Dermis blood vessel endothelial cell (primary cell): ENCODE measurements at regions not wholly inside any gene's neighbourhood (a gene's known extent, or its start where the extent isn't known, plus 50 kb on each side); places are given as distances from the start of the nearest gene placed in this dataset.

Source experiments
- DNase-seq: peaks from one replicate; pipeline ENCODE4 v3.0.0; 2010

GRCh38 chr13:83987394-83987793 is 105.1 kb upstream of the SLITRK1 start:
- DNase-seq, result no peak

- DNase-seq, result no peak
Measured at GRCh38 chr13:83984793-83985192, 102.5 kb upstream of the SLITRK1 start.

GRCh38 chr13:83980331-83980730 is 98.1 kb upstream of the SLITRK1 start:
- no peak for DNase-seq

- DNase-seq, result no peak
Measured at GRCh38 chr13:83975655-83976165, 93.4 kb upstream of the SLITRK1 start.

- DNase-seq, result no peak
Measured at GRCh38 chr13:83958531-83958930, 76.3 kb upstream of the SLITRK1 start.

- DNase-seq, result no peak
Measured at GRCh38 chr13:83955011-83955410, 72.7 kb upstream of the SLITRK1 start.

- no peak for DNase-seq
Measured at GRCh38 chr13:83953916-83954315, 71.6 kb upstream of the SLITRK1 start.

- no peak for DNase-seq
Measured at GRCh38 chr13:83950293-83950692, 68.0 kb upstream of the SLITRK1 start.

GRCh38 chr13:83943530-83944279 is 61.4 kb upstream of the SLITRK1 start:
- no peak for DNase-seq

- no peak for DNase-seq
Measured at GRCh38 chr13:83941701-83942335, 59.5 kb upstream of the SLITRK1 start.

GRCh38 chr13:83940742-83941141 is 58.5 kb upstream of the SLITRK1 start:
- no peak for DNase-seq

GRCh38 chr13:83937579-83937978 is 55.3 kb upstream of the SLITRK1 start:
- DNase-seq, result no peak

GRCh38 chr13:83935566-83935965 is 53.3 kb upstream of the SLITRK1 start:
- no peak for DNase-seq
